DLD1 (cell line): ENCODE measurements at regions not wholly inside any gene's neighbourhood (a gene's known extent, or its start where the extent isn't known, plus 50 kb on each side); places are given as distances from the start of the nearest gene placed in this dataset.
"Not testable (repeated sequence)": the region's sequence is repeated elsewhere in the genome, so short reads cannot be mapped to it uniquely, and the experiment has no call there.

Experiments
- in situ Hi-C: cut with HindIII; loops from 2 replicates; pipeline ENCODE4 v1.10.0; 2017; ENCODE audit warnings: low sequenced_read_pairs

DNA sequence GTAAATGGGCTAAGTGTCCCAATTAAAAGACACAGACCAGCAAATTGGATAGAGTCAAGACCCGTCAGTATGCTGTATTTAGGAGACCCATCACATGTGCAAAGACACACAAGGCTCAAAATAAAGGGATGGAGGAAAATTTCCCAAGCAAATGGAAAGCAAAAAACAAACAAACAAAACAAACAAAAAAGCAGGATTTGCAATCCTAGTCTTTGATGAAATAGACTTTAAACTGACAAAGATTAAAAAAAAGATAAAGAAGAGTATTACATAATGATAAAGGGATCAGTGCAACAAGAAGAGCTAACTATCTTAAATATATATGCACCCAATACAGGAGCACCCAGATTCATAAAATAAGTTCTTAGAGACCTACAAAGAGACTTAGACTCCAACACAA is 429.6 kb downstream of the MAT2B start:
- in situ Hi-C loops, result not testable (repeated sequence)

DNA sequence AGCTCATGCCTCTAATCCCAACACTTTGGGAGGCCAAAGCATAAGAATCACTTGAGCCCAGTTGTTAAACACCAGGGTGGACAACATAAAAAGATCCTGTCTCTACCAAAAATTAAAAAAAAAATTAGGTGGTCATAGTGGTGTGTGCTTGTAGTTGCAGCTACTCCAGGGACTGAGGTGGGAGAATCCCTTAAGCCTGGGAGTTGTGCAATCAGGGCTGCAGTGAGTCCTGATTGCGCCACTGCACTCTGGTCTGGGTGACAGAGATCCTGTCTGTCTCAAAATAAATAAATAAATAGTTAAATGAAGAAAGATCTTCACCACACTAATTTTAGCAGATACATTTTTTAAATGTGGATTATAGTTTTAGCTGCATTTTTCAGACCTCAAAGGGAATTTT is 433.2 kb downstream of the MAT2B start:
- in situ Hi-C loops, result no loop called here

DNA sequence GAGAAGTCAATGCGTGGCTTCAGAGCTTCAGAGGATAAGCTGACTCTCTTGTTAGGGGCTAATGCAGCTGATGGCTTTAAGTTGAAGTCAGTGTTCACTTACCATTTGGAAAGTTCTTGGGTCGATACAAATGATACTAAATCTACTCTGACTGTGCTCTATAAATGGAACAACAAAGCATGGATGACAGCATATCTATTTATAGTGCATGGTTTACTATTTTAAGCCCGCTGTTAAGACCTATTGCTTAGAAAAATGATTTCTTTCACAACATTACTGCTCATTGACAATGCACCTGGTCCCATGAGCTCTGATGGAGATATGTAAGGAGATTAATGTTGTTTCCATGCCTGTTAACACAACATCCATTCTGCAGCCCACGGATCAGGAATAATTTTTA is 435.7 kb downstream of the MAT2B start:
- in situ Hi-C loops, result no loop called here

DNA sequence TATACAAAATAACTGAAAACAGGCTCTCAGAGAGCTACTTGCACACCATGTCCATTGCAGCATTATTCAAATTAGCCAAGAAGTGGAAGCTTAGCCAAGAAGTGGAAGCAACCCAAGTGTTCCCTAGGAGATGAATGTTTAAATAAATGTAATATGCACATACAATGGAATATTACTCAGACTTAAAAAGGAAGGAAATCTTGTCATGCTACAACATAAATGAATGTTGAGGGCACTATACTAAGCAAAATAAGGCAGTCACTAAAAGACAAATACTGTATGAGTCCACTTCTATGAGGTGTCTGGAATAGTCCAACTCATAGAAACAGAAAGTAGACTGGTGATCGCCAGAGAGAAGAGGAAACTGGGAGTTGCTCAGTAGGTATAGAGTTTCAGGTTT is 438.1 kb downstream of the MAT2B start:
- in situ Hi-C loops, result no loop called here

DNA sequence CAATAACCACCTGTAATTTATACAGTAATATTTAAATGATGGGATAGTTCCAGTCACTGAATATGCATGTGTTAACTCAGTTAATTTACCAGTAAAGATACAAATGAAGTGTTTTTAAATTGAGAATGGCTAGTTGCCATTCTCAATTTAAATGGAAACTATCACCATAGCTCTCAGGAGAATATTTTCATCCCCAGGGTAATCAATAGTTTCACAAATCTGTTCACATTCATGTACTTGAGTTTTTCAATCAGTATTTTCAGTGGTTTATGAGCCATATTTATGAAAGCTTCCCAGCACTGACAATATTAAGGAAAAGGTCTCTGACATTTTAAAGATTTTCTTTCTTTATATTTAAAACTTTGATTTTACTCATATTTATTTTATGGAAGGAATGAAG is 439.3 kb downstream of the MAT2B start:
- in situ Hi-C loops, result no loop called here

DNA sequence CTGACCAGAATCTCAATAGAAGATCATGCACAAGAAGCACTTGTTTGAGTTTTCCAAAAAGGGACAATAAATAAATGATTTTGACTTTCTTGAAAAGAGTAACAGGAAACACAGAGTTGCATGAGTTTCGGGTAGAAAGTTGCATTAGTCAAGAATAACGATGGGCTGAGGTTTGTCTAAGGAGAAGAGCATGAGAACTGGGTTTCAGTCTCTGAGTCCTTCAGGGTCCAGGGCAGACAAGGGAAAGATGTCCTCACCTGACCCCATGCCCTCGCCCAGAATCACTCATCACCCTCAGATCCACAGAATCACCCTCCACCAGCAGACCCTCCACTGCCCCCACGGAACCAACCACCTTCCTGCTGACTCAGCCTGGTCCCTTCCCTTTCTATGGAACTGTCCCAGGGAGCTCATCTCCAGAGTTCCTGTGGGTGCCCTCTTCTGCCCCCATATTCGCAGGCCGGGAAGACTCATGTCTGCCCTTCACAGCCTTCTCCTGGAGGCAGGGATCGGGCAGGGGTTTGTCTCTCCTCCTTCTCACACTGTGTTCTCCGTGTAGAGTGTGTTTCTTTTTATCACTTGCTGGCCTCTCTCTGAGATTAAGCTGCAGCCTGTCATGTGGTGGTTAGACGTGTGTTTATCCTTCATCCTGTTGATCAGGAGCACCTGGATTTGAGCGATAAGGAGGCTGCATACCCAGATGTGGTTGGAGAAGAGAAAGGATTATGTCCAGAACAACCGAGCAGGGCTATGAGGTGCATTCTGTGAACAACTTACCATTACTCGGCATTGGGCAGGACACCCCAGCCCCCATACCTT is 442.6 kb downstream of the MAT2B start:
- in situ Hi-C loops, result no loop called here

DNA sequence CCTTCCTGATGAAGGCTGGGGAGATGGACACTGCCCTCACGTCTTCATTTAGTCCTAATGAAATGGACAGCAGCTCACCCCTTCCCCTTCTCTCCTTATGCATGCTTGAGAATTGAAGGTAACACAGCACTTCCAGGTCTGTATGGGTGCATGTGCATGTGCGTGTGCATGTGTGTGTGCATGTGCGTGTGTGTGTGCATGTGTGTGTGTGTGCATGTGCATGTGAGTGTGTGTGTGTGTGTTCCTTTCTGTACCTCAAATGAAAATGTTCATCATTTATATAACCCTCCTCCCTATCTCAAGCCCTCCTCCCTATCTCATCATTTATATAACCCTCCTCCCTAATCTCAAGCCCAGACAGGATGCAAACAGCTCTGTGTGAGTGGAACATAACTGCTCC is 444.8 kb downstream of the MAT2B start:
- in situ Hi-C loops, result no loop called here

DNA sequence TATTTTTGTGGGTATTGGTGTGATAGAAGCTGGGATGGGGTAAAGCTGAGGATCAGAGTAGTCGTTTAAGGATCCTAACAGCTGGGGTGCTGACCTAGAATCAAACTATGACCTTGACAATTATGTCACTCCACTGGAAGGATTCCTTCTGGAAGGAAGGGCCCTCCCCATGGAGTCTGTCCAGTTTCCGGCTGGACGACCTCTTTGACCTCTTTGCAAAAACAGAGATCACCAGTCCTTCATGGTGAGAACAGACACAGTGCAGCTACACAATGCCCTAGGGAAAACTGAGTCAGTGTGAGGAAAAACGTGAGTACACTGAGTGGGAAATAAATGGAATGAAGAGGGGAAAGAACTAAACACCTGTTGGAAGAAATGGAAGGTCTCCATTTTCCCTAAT is 445.6 kb downstream of the MAT2B start:
- in situ Hi-C loops, result no loop called here

DNA sequence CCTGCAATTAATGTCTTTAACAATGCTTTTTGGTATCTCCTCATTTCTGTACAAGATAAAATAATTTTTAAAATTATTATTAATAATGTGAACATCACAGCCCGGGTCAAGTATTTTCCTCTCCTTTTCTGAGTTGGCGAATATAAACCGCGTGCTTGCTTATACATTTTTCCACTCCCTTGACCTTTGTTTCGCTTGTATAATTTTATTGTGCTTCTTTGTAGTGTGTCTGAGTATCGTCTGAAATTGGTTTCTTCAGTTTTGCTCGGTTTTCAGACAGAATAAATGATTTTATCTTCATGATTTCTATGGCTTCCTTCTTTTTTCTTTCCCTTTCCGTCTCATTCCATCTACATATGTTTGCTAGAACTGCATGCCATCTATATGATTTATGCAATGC is 448.5 kb downstream of the MAT2B start:
- in situ Hi-C loops, result no loop called here

DNA sequence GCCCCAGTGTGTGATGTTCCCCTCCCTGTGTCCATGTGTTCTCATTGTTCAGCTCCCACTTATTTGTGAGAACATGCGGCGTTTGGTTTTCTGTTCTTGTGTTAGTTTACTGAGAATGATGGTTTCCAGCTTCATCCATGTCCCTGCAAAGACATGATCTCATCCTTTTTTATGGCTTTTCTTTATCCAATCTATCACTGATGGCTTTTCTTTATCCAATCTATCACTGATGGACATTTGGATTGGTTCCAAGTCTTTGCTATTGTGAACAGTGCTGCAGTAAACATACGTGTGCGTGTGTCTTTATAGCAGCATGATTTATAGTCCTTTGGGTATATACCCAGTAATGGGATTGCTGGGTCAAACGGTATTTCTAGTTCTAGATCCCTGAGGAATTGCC is 455.8 kb downstream of the MAT2B start:
- in situ Hi-C loops, result not testable (repeated sequence)

DNA sequence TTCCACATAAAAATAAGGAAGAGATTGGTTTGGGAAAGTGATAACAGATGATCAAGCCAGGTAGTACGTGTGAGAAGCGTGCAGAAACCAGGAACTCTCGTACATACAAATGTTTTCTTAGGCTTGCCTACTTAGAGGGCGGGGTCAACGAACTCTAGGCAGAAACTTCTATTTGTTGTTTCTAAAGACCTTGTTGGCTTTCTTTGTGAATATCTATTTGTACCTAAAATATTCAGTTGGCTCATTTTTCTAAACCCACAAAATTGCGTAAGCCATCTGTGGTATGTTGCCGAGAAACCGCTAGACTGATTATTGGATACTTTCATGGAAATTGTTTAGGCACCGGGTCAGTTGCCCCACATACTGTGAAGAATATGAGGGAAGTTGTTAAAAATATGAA is 458.5 kb downstream of the MAT2B start:
- in situ Hi-C loops, result no loop called here

DNA sequence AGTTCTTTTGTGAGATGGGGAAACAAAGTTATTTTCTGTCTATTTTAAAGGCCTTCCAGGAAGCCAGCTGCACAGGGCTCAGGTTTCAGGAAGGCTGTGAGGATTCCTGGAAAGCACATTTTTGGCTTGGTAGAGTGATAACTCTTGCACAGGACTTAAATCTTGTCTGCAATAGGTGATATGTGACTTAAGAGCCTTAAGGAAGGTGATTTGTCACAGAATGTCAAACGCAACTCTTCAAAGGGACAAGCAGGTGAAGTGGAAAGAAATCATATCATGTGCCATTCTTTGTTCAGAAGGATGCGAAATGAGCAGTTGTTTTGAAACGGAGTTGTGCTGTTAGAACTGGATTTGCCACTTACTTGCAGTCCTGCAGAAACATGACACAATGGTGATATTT is 459.3 kb downstream of the MAT2B start:
- in situ Hi-C loops, result no loop called here

DNA sequence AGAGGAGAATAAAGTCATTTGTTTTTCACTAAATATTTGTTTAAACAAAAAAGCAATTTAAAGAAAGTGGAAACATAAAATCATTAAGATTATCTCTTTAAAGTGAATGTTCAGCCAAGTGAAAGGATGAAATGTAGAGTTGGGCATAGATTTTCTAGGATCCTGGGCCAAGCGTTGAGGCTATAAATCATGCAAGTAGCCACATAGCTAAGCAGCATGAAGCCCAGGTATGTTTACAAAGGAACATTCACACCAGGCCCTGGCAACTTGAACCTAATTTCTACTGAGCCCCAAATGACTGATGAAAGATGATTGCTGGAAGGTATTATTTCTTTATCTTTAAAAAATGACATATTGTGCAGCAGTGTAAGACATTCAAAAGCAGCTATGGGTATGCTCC is 461.8 kb downstream of the MAT2B start:
- in situ Hi-C loops, result no loop called here

DNA sequence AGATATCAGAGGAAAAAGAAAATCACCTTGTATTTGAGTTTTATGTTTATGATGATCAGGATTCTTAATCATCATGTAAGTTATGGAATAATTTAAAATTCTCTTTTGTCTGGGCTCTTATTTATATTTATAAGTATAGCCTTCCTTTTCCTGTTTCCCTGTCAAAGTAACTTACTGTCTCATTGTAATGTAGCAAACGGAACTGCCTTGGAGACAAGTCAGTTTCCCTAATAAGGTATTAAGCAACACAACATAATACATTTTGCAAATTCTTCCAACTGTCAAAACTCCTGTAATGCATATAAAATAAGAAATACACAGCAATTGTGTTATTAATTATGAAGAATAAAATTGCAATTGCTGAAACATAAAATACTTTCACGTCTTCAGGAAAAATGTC is 463.2 kb downstream of the MAT2B start:
- in situ Hi-C loops, result no loop called here

DNA sequence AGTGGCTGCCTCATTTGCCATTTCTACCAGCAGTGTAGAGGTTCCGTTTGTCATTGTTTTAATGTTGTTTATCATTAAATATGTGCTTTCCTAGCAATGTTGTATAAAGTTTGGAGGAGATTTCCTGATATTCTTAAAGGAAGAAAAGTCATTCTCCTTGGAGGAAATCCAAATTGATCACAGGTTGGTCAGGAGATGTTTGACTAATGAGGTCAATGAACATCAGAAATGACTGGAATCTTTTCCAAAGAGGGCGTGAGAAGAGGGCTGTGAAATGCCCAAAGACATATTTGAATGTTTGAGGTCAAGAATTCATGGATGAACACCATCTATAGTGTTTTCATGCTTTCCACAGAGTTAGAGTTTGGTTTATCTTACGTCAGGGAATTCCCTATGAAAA is 471.3 kb downstream of the MAT2B start:
- in situ Hi-C loops, result no loop called here

DNA sequence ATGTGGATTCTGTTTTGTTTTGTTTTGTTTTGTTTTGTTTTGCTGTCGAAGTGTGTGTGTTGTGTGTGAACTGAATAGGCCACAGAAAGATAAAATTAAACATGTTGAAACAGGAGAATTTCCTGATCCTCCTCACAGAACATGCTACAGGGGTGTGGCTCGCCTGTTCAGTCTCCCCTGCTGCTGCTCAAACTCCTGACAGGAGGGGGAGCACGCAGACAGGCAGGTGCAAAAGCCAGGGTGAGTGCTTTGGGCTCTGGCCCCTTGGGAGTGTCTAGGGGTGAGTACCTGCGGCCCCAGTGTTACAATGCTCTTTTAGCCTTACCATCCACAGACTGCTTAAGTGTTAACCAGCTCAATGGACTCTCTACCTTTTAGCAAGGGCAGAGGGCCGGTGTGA is 473.5 kb downstream of the MAT2B start:
- in situ Hi-C loops, result no loop called here

DNA sequence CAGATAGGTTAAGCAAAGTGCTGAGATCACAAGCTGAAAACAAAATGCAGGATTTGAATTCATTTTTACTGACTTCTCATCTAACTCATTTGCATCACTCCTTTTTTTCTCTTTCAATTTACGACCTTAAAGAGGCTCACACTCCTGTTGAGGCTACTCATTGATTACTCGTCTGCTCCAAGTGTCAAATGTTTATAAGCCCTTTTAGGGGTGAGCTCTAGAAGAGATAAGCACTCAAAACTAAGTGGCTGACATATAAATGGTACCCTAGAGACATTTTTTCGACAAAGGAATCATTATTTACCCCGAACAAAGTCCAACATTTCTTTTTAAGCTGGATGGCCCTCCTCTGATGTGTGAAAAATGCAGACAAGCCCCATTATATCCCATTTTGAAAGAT is 483.1 kb downstream of the MAT2B start:
- in situ Hi-C loops, result no loop called here

DNA sequence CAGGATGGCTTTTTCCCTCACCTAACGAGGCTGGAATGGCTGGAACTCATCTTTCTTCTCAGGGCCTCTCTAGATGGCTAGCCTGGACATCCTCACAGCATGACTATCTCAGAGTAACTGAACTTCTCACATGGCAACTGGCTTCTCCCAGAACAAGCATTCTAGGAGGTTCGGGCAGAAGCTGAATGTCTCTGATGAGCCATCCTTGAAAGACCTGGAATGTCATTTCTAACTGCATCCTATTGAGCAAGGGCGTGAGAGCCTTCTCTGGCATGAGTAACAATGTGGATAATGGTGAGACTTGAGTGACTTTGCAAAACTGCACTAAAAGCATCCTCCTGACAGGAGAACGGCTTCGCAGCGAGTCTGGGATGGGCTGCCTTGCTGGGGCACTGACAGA is 487.7 kb downstream of the MAT2B start:
- in situ Hi-C loops, result no loop called here

DNA sequence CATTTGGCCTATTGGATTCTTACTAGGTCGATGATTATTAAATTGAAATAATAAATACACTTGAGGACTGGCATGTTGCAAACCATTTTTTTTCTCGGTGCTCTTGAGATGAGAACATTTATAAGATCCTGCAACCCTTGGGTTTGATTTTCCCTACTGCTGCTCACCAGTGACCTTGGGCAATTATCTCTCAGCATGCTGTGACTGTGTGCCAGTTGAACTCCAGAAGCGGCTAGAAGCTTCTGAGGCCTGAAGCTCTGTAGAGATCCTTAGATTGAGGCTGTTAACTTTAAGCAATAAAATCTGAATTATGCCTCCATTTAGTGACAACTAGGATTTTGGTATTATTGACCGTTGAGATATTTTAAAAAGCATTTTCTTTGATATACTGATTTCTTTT is 489.8 kb downstream of the MAT2B start:
- in situ Hi-C loops, result no loop called here

DNA sequence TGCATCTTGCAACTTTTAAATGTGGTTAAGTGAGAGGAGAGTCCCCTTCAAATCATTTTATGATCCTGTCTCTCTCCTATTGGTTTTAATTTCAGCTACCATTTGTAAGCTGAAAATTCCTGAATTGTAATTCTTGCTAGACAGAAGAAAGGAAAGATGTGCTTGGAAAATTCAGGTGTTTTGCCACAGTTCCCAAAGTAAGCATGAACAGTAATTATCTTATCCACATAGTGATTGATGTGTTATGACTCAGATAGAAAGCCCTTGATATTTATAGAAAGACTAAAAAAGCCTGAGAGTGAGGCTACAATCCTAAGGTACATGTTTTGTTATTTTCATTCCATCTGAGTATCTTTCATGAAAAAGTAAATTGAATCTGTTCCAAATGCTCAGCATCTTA is 492.5 kb downstream of the MAT2B start:
- in situ Hi-C loops, result no loop called here

DNA sequence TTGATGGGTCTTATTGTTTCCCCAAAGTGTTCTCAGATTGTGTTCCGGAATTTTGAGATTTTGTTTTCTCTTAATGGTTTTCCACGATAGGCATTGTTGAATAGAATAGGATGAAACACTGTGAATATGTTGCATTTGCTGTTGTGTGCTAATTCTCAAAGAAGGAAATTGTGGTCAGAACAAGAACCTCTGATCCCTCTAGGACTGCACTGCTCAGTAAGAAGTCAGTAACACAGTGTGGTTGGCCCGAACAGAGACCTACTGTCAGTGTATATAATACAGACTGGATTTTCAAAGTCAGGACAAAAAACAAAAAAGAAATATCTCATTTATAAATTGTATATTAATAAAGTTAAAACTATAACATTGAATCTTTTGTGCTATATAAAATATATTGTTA is 494.8 kb downstream of the MAT2B start:
- in situ Hi-C loops, result no loop called here

DNA sequence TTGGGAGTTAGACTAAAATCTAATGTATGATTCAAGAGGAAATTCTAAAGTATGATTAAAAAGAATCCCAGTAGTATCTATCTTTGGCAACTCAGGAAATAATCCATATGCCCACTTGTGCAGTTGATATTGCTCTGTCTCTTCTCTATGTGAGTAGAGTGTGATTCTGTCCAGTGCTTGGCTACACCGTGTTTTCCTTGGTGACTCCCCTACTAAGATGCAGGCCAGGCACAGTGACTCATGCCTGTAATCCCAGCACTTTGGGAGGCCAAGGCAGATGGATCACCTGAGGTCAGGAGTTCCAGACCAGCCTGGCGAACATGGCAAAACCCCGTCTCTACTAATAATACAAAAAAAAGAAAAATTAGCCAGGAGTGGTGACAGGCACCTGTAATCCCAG is 495.4 kb downstream of the MAT2B start:
- in situ Hi-C loops, result no loop called here

DNA sequence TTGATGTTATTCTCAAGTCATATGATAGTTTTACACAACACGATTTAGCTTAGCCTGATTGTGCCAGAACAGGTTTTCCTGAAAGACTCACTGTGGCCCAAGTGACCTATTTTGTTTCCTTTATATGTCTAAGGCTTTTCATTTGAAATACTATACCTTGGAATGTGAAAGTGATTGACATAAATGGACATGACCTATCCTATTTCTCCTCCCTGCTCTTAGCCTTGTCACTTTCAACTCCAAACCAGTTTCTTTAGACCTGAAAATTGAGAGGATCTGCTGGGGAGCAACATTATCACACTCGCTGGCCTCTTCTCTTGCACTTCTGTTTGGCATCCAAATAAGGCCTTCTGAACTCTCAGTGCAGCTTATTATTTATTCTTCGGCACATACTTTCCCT is 496.8 kb downstream of the MAT2B start:
- in situ Hi-C loops, result no loop called here
